Stimulated activated CD8-positive, alpha-beta memory T cell treated with anti-CD3 and anti-CD28 coated beads, Interleukin-4, amount 100 ng/mL, for 24 hours (primary cell): ENCODE measurements at regions not wholly inside any gene's neighbourhood (a gene's known extent, or its start where the extent isn't known, plus 50 kb on each side); places are given as distances from the start of the nearest gene placed in this dataset.

Source experiments
- DNase-seq: peaks from one replicate; pipeline ENCODE4 v3.0.0-alpha.2; 2020; ENCODE audit warnings: low read depth

DNA sequence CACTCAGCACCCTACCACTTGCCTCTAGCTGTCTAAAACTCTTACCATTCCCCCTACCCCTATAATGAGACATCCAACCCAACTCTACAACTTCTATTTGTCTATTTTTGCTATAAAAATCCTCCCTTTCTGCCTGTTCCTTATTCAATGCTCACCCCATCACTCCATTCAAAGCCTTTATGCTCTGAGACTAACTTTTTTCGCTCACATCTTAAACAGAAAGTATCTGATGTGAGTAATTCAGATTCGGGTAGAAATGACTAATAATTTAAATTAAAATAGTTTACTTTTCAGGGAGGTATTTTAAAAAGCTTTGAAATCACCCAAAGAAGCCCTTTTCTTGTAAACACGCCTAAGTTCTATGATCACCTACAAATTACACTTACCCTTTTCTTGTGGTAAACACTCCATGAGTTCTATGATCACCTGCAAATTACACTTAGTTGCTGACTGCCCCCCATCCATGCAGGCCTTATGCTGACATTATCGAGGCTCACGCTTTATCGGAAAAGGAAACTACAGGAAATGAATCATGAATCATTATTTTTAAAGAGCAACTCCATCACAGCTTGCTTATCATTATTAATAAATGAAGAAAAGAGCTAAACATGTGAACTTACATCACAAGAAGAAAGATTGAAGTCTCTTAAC is 168.7 kb upstream of the PPP1R2C start:
- no peak for DNase-seq

GRCh38 chrX:42948723-42949657 is 171.0 kb upstream of the PPP1R2C start:
- no peak for DNase-seq

DNA sequence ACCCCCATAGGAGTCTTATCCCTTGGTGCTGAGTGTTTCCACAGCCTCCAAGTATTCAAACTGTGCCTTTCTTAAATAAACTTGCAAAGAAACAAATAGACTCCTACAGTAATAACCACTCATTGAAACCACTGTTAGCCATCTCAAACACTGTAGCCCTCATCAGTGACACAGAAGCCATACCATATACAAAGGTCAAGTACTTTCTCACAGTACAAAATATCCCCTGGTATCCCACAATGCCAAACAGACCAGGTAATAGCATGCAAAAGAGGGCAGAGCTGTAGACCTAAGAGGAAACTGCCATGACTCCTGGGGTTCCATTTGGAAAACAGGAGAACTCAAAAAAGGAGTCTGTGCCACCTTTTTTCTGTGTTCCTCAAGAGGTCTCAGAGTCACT is 173.8 kb upstream of the PPP1R2C start:
- no peak for DNase-seq

DNA sequence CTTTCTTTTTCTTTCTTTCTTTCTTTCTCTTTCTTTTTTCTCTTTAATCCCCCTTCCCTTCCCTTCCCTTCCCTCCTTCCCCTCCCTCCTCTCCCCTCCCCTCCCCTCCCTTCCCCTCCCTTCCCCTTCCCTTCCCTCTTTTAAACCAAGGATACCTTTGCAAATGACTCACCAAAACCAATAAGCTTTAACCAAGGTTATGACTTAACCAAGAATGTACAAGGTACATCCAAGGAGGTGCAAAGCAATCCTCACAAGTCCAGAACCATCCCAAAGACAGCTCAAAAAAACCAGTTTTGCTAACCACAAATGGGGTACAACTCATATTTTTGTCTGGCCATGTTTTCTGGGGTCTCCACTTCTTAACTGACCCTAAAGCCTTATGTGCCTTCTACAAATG is 174.7 kb upstream of the PPP1R2C start:
- DNase-seq: no peak

DNA sequence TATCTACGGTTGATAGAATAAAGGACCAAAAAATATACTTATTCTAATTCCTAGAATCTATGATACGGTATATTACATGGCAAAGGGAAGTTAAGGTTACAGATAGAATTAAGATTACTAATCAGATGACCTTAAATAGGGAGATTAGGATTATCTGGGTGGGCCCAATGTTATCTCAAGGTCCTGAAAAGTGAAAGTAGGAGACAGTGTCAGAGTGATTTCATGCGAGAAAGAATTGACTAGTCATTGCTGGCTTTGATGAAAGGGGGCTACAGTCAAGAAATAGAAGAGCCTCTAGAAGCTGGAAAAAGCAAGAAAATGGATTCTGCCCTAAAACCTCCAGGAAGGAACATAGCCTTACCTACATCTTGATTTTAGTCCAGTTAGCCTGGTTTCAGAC is 176.9 kb upstream of the PPP1R2C start:
- no peak for DNase-seq

- DNase-seq: no peak
Measured at GRCh38 chrX:42955349-42955748, 177.4 kb upstream of the PPP1R2C start.

DNA sequence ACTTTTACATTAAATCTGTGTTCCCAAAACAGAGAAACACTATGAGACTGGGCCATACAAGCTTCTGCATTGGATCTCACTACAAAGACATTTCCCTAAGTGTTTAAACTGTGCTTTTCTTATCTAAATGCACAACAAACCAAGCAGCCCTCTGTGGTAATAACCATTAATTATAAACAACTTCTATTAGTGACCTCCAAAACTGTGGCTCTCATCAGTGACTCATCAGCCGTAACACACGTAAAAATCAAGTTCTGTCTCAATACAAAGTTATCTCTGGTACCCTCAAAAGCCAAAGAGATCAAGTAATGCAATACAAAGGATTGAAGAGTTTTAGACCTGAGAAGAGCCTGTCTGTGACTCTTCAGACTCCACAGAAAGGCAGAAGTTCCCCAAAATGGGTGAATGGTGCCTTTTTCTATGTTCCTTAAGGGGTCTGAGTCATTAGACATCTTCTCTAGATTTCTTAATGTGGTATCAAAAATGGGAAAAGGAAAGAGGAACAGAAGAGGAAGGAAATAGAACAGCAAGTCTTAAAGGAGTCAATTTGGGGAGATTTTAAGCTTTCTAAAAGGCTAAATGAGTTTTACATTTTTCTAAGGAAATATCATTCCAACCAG is 189.8 kb upstream of the PPP1R2C start:
- DNase-seq: no peak

DNA sequence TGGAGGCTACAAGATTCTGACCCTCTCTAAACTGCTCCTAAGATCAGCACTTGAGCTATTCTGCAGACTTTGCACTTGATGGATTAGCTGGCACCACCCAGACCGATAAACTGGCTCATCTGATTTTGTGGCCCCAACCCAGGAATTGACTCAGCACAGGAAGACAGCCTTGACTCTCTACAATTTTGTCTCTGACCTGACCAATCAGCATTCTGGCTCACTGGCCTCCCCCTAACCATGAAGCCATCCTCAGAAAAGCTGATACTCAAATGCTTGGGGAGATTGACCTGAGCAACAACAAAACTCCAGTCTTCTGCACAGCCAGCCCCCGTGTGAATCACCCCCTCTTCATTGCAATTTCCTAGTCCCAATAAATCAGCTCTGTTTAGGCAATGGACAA is 195.4 kb upstream of the PPP1R2C start:
- DNase-seq: no peak

- no peak for DNase-seq
Measured at GRCh38 chrX:42975906-42976305, 197.9 kb upstream of the PPP1R2C start.

DNA sequence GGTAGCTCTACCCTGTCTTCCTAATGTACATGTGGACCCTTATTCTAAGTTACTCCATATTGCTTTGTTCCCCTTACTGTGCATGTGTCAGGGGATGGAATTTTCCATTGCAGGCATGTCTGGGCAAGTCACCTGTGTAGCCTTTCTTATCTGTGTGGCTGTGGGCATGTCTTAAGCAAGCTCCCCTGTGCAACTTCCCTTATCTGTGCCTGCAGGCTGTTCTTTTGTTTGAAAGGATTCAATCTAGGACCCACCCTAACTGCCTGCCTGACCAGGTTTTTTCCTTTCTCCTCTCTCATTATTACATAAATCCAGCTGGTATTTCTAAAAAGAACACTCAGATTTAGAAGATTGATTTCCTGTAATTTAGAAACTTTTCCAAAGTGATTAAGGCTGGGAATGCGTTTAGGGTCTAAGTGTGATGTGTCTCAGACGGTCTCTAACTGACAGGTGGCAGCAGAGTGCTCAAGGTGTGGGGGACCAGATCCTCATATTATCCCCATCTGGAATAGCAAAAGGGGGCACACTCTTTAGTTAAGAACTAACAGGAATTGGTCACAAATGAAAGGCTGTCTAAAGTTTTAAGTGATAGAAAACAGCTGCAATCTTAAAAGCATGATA is 198.9 kb upstream of the PPP1R2C start:
- no peak for DNase-seq

DNA sequence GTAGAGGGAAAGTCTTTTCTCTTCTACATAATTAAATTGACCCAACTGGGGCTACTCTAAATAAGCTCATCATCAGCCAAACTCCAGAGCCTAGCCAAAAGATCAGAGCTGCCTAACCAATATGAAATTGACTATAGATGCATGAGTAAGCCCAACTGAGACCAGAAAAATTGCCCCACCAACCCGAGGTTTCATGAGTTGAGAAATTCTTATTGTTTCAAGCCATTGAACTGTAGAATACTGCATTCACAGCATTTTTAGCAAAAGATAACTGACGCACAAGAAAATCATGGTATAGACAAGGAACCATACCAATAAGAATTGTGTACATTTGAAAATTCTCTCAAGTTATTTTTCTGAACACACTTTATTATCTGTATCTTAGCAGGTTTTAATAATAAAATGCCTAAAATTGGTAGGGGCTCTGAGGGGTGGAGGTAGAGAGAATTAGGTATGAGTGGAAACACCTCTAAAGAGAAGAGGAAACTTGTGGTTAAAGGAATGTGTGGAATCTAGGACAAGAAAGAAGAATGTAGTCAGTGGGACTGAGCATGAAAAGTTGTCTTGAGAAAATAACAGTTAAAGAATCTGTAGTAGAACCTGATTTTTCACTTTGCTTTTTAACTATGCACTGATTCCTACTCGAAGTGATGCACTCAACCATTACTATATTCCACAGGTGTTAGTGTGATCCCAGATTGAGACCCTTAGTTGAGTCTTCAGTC is 200.9 kb upstream of the PPP1R2C start:
- DNase-seq: no peak

DNA sequence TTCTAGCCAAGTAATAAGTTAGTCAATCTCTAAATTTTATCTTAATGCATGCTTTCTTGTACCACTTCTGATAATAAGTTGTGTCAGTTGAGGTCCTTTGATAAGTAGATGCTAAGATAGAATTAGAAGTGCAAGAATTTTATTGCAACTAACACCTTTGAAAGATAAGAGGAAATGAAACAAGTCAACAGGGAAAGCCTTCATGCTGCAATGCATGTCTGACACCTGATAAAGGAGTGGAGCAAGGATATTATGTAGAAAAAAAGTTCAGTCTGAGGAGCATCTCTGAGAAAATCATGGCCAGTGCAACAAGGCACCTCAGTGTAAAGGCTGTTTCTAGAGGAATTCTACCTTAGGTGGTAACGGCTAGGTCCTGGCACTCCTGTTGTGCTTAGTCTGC is 210.7 kb upstream of the PPP1R2C start:
- DNase-seq: no peak

DNA sequence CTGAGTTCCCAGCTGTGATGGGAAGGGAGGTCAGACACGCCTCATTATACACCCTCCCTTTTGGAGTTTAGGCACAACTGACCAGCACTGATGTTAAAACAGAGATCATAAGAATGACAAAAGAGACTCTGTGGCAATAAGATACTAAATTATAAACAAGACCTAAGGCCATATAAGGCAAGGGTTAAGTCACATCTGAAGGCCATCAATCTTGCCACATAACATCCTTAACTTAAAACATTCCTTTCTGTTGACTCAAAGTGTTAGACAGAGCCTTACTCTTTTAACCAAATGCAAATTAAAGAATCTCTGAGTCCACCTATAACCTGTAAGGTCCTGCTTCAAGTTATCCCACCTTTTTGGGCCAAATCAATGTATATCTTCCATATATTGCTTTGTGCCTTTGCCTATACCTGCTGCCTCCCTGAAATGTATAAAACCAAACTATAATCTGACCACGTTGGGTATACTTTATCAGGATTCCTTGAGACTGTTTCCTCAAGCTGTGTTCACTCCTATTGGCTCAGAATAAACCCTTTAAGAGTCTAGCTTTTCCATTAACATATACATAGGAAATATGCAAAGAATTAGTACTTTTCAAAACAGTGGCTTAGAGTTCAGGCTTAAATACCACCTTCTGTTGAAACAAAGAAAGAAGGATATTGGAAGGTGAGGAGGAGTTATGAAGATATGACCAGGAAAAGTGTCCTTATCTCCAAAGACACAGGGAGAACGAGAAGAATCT is 214.4 kb upstream of the PPP1R2C start:
- no peak for DNase-seq

DNA sequence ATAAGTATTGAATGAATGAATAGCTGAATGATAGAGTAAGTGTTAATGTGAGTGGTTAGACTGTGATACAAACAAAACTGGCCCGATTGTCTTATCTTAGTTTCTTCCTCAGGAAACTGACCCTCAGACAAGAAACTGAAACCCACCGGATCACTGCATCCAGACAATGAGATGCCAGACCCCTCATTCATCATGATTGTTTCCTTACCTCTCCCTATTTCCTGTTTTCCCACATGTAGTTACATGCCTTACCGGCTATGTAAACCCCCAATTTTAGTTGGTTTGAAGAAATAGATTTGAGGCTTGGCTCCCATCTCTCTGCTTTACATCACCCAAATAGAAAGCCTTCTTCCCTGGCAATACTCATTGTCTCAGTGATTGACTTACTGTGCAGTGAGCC is 218.9 kb upstream of the PPP1R2C start:
- no peak for DNase-seq

DNA sequence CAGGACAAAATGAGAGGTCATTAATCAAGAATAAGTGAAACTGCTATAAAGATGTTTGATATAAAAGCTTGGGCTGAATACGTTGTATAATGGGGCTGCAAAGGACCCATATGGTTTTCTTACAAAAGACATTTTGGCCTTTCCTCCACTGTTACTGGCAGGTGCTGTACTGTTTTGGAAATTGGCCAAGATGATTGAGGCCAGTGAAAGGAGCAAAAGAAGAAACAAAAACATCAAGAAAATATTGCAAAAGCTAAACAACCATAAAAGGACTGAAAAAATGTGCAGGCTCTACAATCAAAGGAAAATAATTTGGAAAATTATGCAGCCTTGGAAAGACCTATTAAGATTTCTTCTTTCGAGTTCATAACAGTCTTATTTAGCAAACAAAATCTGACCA is 222.2 kb upstream of the PPP1R2C start:
- DNase-seq: no peak

DNA sequence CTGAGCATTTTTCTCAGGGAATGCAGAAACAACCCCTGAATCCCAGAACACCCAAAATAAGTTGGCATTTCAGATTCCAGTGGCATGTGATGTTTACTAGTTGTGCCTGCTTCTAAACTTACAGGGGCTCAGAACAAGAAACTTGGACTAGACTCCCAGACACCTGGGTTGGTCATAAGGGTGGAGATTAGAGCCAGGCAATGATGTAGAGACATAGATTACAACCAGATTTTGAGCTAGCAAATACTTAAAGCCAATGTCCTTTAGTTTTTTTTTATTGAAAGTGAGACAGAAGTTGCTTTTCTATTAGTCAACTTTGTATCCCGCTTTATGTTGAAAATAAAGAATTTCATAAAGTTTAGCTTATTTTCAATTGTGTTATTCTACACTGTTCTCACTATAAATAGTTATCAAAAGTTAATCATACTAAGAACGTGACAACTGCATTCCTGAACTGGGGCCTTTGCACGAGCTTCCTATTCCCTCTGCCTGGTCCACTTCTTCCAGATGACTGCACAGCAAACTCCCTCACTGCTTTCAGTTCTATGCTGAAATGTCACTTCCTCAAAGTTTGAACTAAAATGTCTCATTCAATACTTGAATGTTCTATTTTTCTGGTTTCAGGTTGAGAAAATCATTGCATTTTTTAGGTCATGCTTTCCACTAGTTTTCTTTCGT is 224.7 kb upstream of the PPP1R2C start:
- DNase-seq: no peak

DNA sequence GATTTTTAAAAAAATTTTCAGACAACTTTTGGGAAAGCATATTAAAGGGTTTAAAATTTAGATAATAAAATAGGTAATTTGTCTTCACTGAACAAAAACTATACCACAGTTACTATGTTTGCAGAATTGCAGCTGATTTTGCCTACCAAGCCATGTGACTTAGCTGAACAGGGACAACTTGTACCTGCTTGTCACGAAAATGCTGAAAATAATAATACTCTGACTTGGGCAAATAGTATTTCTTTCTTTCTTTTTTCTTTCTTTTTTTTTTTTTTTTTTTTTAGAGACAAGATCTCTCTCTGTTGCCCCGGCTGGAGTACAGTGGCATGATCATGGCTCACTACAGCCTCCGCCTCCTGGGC is 225.2 kb upstream of the PPP1R2C start:
- DNase-seq: no peak

GRCh38 chrX:43003939-43004338 is 226.0 kb upstream of the PPP1R2C start:
- no peak for DNase-seq

DNA sequence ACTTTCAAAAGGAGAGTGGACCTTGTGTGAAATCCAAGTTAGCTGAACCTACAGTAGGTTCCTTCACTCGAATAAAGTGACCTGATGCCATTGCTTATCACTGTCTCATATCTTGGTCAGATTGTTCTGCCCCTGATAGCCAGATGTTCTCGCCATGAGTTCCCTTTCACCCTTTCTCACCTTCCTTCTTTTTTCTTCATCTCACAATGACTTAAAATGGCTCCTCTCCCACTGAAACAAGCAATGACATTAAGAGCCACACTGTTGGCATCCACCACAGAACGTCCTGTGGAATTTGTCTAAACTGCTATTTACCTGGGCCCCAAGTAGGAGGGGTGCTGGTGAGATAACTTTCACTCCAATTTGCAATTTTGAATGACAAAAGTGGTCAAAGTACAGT is 227.6 kb upstream of the PPP1R2C start:
- no peak for DNase-seq

GRCh38 chrX:43008356-43008755 is 230.4 kb upstream of the PPP1R2C start:
- DNase-seq: no peak

GRCh38 chrX:43016021-43016420 is 238.1 kb upstream of the PPP1R2C start:
- no peak for DNase-seq
